ENCODE measurements at regions not wholly inside any gene's neighbourhood (a gene's known extent, or its start where the extent isn't known, plus 50 kb on each side); places are given as distances from the start of the nearest gene placed in this dataset.
"Not testable (repeated sequence)": the region's sequence is repeated elsewhere in the genome, so short reads cannot be mapped to it uniquely, and the experiment has no call there.

DNA sequence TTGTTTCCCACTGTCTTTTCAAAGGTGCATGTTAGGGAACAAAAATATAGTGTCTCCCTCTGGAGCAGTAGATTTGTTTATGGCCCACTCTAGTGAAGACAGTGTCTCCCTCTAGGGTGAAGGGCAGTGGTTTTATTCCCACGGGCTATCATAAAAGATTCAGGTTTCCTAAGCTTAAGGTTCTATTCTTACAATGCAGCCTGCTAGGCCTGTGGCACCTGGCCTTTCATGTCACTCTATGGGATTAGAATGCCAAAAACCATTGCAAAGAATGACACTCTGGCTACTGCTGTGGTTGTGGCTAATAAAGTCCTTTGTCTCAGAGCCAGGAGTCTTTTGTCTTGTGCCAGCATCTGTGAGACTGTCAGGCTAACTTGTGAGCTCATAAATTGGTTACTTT is 92.6 kb upstream of the GPR39 start:
- not testable (repeated sequence) for DNase-seq (ENCODE audit: low spot score)

GRCh38 chr2:132332345-132333033 is 84.1 kb upstream of the GPR39 start:
- not testable (repeated sequence) for DNase-seq (ENCODE audit: low spot score)

DNA sequence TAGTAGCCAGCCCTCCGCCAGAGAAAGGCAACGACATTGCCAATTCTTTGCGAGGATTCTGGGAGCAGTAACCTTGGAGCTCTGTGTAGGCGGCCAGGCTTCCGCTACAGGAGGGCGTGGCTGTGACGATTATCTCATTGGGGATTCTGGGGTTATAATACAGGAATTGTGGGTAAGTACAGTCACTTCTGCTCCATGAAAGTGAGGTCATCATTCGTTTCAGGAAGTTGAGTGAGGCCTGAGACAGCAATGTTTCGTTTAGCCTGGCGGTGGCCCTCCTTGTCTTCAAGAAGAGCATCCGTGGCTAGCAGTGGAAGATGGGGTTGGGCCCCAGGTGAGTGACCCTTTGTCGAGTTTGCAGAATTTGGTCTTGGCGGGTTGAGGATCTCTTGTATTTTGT is 79.5 kb upstream of the GPR39 start:
- DNase-seq (ENCODE audit: low spot score): not testable (repeated sequence)

DNA sequence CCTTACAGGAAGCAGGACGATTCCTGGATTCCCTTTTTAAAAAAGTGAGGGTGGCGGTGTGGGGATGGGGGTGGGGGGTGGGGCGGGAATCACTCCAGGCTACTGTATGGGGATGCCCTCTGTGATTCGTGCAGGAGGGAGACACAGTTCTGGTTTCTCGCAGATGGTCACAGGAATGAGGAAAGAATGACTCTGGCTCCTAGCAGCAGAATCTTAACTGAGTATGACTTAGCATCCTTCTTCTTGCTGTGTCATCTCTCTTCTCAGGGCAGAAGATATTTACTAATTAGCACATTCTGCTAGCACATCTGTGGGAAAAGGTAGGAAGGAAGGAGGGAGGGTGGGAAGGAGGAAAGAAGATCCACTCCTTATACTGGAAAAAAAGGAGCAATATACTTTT is 78.8 kb upstream of the GPR39 start:
- peak; percentile 12 for DNase-seq (ENCODE audit: low spot score)

GRCh38 chr2:132347041-132347780 is 69.4 kb upstream of the GPR39 start:
- peak; percentile 87 for DNase-seq (ENCODE audit: low spot score)

DNA sequence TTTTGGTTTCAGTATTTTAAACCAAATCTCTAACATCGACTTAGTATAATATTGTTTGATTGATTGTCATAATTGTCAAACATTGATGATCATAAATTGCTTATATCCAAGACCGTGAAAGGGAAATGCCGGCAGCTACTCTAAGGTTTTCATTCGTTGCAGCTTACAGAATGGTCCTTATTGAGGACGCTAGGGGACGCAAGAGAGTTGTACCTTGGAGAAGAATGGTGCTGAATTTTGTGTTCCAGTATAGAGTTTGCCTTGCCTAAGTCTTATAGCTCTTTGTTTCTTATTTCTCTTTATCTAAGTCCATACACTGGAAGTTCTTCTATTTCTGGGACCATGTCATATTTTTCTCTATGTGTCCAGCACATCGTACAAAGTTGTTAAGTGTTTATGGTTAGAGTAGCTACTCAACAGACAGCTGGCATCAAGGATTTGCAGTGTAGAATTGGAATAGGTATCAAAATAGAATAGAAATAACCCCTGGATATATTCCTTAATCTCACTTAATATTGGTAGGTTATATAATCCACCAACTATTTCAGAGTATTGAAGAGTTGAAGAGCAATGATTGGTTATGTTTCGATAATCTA is 67.4 kb upstream of the GPR39 start:
- DNase-seq (ENCODE audit: low spot score): peak; percentile 69

GRCh38 chr2:132351668-132352067 is 64.9 kb upstream of the GPR39 start:
- DNase-seq (ENCODE audit: low spot score): not testable (repeated sequence)

DNA sequence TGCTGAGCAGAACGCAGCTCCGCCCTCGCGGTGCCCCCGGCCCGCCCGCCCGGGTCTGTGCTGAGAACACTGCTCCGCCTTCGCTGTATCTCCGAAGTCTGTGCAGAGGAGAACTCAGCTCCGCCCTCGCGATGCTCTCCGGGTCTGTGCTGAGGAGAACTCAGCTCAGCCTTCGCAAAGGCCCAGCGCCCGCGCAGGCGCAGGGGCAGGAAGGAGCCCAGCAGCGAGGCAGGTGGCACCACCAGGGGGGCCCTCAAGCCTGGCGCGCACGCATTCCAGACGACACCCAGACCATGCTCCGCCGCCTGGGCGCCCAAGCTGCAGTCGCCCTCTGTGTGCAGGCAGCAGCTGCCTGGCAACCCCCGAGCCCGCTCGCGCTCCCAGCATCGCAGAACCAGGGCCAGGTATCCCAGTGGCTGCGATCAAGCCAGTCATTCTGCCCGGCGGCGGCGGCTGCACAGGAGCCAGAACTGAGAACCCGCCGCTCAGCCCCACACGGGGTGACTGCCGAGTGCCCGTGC is 64.1 kb upstream of the GPR39 start:
- DNase-seq (ENCODE audit: low spot score): peak; percentile 85

DNA sequence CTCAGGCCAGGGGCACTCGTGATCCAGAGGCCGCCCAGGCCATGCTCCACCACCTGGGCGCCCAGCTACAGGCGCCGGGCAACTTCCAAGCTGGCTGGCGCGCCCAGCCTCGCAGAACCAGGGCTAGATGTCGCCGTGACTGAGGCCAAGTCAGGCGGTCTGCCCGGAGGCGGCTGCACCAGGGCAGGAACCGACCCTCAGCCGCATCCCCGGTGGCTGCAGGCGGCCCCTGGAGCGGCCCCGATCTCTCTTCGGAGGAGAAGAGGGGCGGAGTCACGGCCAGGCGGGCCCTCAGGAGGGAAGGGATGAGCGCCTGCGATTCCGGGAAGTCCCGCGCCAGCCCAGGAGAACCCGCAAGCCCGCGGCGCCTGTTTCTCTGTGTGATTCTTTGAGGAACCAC is 63.2 kb upstream of the GPR39 start:
- peak; percentile 58 for DNase-seq (ENCODE audit: low spot score)

- DNase-seq (ENCODE audit: low spot score): not testable (repeated sequence)
Measured at GRCh38 chr2:132360964-132361363, 55.6 kb upstream of the GPR39 start.

- not testable (repeated sequence) for DNase-seq (ENCODE audit: low spot score)
Measured at GRCh38 chr2:132361498-132361897, 55.1 kb upstream of the GPR39 start.

DNA sequence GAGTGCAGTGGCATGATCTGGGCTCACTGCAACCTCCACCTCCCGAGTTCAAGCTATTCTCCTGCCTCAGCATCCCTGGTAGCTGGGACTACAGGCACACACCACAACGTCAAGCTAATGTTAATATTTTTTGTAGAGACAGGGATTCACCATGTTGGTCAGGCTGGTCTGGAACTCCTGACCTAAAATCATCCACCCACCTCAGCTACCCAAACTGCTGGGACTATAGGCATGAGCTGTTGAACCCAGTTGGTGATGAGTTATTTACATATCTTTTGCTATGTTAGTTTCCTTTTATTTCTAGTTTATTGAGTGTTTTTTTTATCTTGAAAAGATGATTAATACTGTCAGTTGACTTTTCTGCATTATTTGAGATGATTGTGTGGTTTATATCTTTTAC is 53.3 kb upstream of the GPR39 start:
- DNase-seq (ENCODE audit: low spot score): not testable (repeated sequence)

- DNase-seq (ENCODE audit: low spot score): not testable (repeated sequence)
Measured at GRCh38 chr2:132365963-132366362, 50.6 kb upstream of the GPR39 start.

DNA sequence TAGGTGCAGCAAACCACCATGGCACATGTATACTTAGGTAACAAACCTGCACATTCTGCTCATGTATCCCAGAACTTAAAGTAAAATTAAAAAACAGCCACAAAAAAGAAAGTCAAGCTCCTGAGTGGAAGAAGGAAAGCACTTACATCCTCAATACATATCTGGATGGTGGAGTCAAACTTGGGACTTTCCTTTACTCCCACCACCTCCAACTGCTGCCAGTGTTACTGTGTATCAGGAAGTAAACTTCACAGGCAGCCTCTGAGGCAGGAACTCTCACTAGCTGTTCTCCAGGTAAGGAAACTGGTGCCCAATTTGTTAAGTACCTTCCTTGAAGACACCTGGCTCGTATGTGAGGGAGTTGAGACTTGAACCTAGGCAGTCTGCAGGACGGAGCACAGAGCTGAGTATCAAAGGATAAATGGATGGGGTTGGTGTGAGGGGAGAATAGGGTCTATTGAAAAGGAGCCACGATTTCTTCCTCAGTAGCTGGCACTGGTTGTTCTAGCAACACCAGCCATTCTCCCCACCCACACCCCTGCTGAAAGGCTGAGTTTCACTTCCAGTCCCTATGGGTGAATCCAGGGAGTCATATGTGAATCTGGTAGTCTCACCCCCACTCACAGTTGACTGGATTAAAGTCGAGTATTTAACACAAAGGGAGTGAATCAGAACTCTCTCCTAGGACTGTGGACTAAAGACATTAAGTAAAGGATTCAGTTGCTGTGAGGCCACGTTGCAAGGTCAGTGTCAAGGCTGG is 50.0 kb upstream of the GPR39 start:
- no peak for DNase-seq (ENCODE audit: low spot score)

All from kidney tubule cell (primary cell).